ENCODE measurements at regions not wholly inside any gene's neighbourhood (a gene's known extent, or its start where the extent isn't known, plus 50 kb on each side); places are given as distances from the start of the nearest gene placed in this dataset.

GRCh38 chr20:50284811-50285375, 94.3 kb downstream of the CEBPB start:
- no TSS peak for BruUV-seq (replicated peaks)
- peak overlapping the region; percentile 47; the same call in 1 of the 2 replicates for H3K4me3 ChIP-seq
- POLR2A ChIA-PET (ENCODE audit: unreplicated experiment) = interaction anchor here (0.6 to 0.8 kb wide), 7 partner anchors 60 to 563 kb away, joined by 3 to 8 read pairs (median 3); no protein-coding TSS in a partner anchor

GRCh38 chr20:50285376-50286173, 94.9 kb downstream of the CEBPB start:
- ChIA-PET CTCF (interaction anchor here (0.7 kb wide), 1 partner anchor 23 kb away, joined by 3 read pairs; no protein-coding TSS in a partner anchor), POLR2A (ENCODE audit: unreplicated experiment) (interaction anchor here (0.6 to 0.7 kb wide), 5 partner anchors 60 to 562 kb away, joined by 3 read pairs; no protein-coding TSS in a partner anchor)
- Histone ChIP-seq H3F3A (ENCODE audit: insufficient read depth, low read depth) (peaks cover 49% of the 10 kb centered on the region), H3K4me2 (peak overlapping the region; percentile 87), H3K9me3 (ENCODE audit: insufficient read depth, low read depth) (no peaks in the 10 kb centered on the region), H3K4me1 (replicated peaks; ENCODE audit: insufficient read depth) (peaks cover 62% of the 10 kb centered on the region), H2AFZ (peak overlapping the region; percentile 70), H3K27ac (peak overlapping the region; percentile 90), H3K79me2 (ENCODE audit: low read depth) (peaks cover 14% of the 10 kb centered on the region), H3K9me2 (ENCODE audit: insufficient read depth) (no peaks in the 10 kb centered on the region), H4K20me1 (ENCODE audit: insufficient read depth) (no peaks in the 10 kb centered on the region), H3K36me3 (ENCODE audit: low read depth) (no peaks in the 10 kb centered on the region), H3K4me3 (peak overlapping the region; percentile 47), H3K27me3 (ENCODE audit: insufficient read depth, low read depth) (no peaks in the 10 kb centered on the region)
- DNase-seq = peak in 1 of 2 experiments; percentile 62
- TF ChIP-seq EZH2 (IDR thresholded peaks at IDR 0.05; ENCODE audit: low read depth) (no peak), CTCF (conservative IDR thresholded peaks at IDR 0.05) (no peak)
- BruUV-seq (replicated peaks) = no TSS peak
- intact Hi-C loops (cut with micrococcal nuclease; ENCODE audit: unreplicated experiment) = loop anchor here (2.0 kb wide), 2 partner anchors 19 to 93 kb away; no protein-coding TSS in a partner anchor

More at GRCh38 chr20:50284811-50285375, 94.3 kb downstream of the CEBPB start:
- no peaks in the 10 kb centered on the region for H3K27me3 ChIP-seq (ENCODE audit: insufficient read depth, low read depth)
- peak overlapping the region; percentile 90 for H3K27ac ChIP-seq
- H4K20me1 ChIP-seq (ENCODE audit: insufficient read depth) = no peaks in the 10 kb centered on the region
- H3K9me3 ChIP-seq (ENCODE audit: insufficient read depth, low read depth) = no peaks in the 10 kb centered on the region
- DNase-seq = no peak
- no peaks in the 10 kb centered on the region for H3K9me2 ChIP-seq (ENCODE audit: insufficient read depth)
- H2AFZ ChIP-seq = no peak overlapping the region; the same call in 1 of the 2 replicates
- H3F3A ChIP-seq (ENCODE audit: insufficient read depth, low read depth) = peaks cover 49% of the 10 kb centered on the region
- H3K36me3 ChIP-seq (ENCODE audit: low read depth) = no peaks in the 10 kb centered on the region
- intact Hi-C loops (cut with micrococcal nuclease; ENCODE audit: unreplicated experiment) = loop anchor here (1.0 to 2.0 kb wide), 2 partner anchors 7 to 18 kb away; no protein-coding TSS in a partner anchor
- CTCF ChIA-PET = interaction anchor here (0.7 kb wide), 2 partner anchors 24 to 55 kb away, joined by 3 to 11 read pairs; no protein-coding TSS in a partner anchor
- peaks cover 14% of the 10 kb centered on the region for H3K79me2 ChIP-seq (ENCODE audit: low read depth)
- H3K4me1 ChIP-seq (replicated peaks; ENCODE audit: insufficient read depth) = peaks cover 62% of the 10 kb centered on the region
- TF ChIP-seq CTCF (conservative IDR thresholded peaks at IDR 0.05) = no peak
- no peak for TF ChIP-seq EZH2 (IDR thresholded peaks at IDR 0.05; ENCODE audit: low read depth)
- H3K4me2 ChIP-seq = peak overlapping the region; percentile 87

- ChIA-PET CTCF (no interaction called here), POLR2A (ENCODE audit: unreplicated experiment) (interaction anchor here (0.6 kb wide), 1 partner anchor 32 kb away, joined by 3 read pairs; no protein-coding TSS in a partner anchor)
- no peaks in the 10 kb centered on the region for H3K9me3 ChIP-seq (ENCODE audit: insufficient read depth, low read depth)
- H3K4me3 ChIP-seq = peak overlapping the region; percentile 47
- H2AFZ ChIP-seq = peak overlapping the region; percentile 70
- H3K4me2 ChIP-seq = peak overlapping the region; percentile 87
- intact Hi-C loops (cut with micrococcal nuclease; ENCODE audit: unreplicated experiment) = loop anchor here (2.0 kb wide), 1 partner anchor 93 kb away; no protein-coding TSS in a partner anchor
- H3K27me3 ChIP-seq (ENCODE audit: insufficient read depth, low read depth) = no peaks in the 10 kb centered on the region
- H3K9me2 ChIP-seq (ENCODE audit: insufficient read depth) = no peaks in the 10 kb centered on the region
- peaks cover 49% of the 10 kb centered on the region for H3F3A ChIP-seq (ENCODE audit: insufficient read depth, low read depth)
- H3K79me2 ChIP-seq (ENCODE audit: low read depth) = peaks cover 14% of the 10 kb centered on the region
- no peak for DNase-seq
- TF ChIP-seq CTCF (conservative IDR thresholded peaks at IDR 0.05) (peak; percentile 26; the same call in 1 of the 2 replicates), EZH2 (IDR thresholded peaks at IDR 0.05; ENCODE audit: low read depth) (no peak)
- H3K4me1 ChIP-seq (replicated peaks; ENCODE audit: insufficient read depth) = peaks cover 65% of the 10 kb centered on the region
- BruUV-seq (replicated peaks) = TSS peak; percentile 97
- H4K20me1 ChIP-seq (ENCODE audit: insufficient read depth) = no peaks in the 10 kb centered on the region
- H3K27ac ChIP-seq = peak overlapping the region; percentile 90
- no peaks in the 10 kb centered on the region for H3K36me3 ChIP-seq (ENCODE audit: low read depth)
Measured at GRCh38 chr20:50286174-50286511, 95.5 kb downstream of the CEBPB start.

Data from PC-9 (cell line).